ENCODE measurements at regions not wholly inside any gene's neighbourhood (a gene's known extent, or its start where the extent isn't known, plus 50 kb on each side); places are given as distances from the start of the nearest gene placed in this dataset.

GRCh38 chr2:123077101-123077500, 948.0 kb upstream of the CNTNAP5 start:
- ATAC-seq (no peak), FAIRE-seq (no peak), DNase-seq (no peak)
- H3K27me3 ChIP-seq, result no peaks in the 10 kb centered on the region
- H3K27ac ChIP-seq, result no peak overlapping the region
- no peaks in the 10 kb centered on the region for H3K4me1 ChIP-seq
- H3K36me3 ChIP-seq, result no peaks in the 10 kb centered on the region
- intact Hi-C loops (cut with DNase I), result no loop called here
- H3K9me3 ChIP-seq, result no peaks in the 10 kb centered on the region
- 41 to 58% methylated on average over 2 of the region's 2 CpGs for WGBS, 2 donors
- no peak overlapping the region for H3K4me3 ChIP-seq
- TF ChIP-seq, protein P1, sequence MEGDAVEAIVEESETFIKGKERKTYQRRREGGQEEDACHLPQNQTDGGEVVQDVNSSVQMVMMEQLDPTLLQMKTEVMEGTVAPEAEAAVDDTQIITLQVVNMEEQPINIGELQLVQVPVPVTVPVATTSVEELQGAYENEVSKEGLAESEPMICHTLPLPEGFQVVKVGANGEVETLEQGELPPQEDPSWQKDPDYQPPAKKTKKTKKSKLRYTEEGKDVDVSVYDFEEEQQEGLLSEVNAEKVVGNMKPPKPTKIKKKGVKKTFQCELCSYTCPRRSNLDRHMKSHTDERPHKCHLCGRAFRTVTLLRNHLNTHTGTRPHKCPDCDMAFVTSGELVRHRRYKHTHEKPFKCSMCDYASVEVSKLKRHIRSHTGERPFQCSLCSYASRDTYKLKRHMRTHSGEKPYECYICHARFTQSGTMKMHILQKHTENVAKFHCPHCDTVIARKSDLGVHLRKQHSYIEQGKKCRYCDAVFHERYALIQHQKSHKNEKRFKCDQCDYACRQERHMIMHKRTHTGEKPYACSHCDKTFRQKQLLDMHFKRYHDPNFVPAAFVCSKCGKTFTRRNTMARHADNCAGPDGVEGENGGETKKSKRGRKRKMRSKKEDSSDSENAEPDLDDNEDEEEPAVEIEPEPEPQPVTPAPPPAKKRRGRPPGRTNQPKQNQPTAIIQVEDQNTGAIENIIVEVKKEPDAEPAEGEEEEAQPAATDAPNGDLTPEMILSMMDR (IDR thresholded peaks at IDR 0.05), result no peak

GRCh38 chr2:123080331-123080730, 944.8 kb upstream of the CNTNAP5 start:
- DNase-seq (no peak), ATAC-seq (no peak), FAIRE-seq (no peak)
- H3K27ac ChIP-seq, result no peak overlapping the region
- intact Hi-C loops (cut with DNase I), result no loop called here
- WGBS, 2 donors, result 52 to 73% methylated on average over 3 of the region's 3 CpGs
- no peaks in the 10 kb centered on the region for H3K4me1 ChIP-seq
- no peak overlapping the region for H3K4me3 ChIP-seq
- H3K36me3 ChIP-seq, result no peaks in the 10 kb centered on the region
- H3K27me3 ChIP-seq, result no peaks in the 10 kb centered on the region
- TF ChIP-seq, protein P1 (IDR thresholded peaks at IDR 0.05), result no peak
- H3K9me3 ChIP-seq, result no peaks in the 10 kb centered on the region

DNA sequence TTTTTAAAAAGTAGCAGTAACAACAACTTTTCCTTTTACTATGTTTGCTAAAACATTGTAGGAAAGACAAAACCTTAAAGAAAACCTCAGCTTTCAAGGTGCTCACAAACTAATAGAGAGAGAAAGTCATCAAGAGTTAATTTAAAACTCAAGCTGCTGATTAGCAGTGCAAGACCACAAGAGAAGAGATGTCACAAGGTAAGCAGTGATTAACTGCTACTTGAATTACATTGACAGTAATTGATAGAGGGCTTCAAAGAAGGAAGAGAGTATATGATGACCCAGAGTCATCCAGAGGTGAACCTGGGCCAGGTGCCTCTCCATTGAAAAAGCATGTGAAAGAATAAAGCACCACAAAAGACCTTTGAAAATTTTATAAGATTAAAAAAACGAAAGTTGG, 939.6 kb upstream of the CNTNAP5 start:
- TF ChIP-seq, protein P1 (IDR thresholded peaks at IDR 0.05), result no peak
- no peaks in the 10 kb centered on the region for H3K4me1 ChIP-seq
- FAIRE-seq (no peak), DNase-seq (no peak), ATAC-seq (no peak)
- H3K27me3 ChIP-seq, result no peaks in the 10 kb centered on the region
- intact Hi-C loops (cut with DNase I), result no loop called here
- H3K9me3 ChIP-seq, result no peaks in the 10 kb centered on the region
- 14 to 24% methylated on average over 1 of the region's 1 CpG for WGBS, 2 donors
- H3K36me3 ChIP-seq, result no peaks in the 10 kb centered on the region
- no peak overlapping the region for H3K27ac ChIP-seq
- no peak overlapping the region for H3K4me3 ChIP-seq

GRCh38 chr2:123086613-123087385, 938.3 kb upstream of the CNTNAP5 start:
- Histone ChIP-seq H3K9me3 (no peaks in the 10 kb centered on the region), H3K4me1 (no peaks in the 10 kb centered on the region), H3K4me3 (no peak overlapping the region), H3K36me3 (no peaks in the 10 kb centered on the region), H3K27me3 (no peaks in the 10 kb centered on the region), H3K27ac (no peak overlapping the region)
- no peak for DNase-seq
- 35 to 41% methylated on average over 6 of the region's 6 CpGs for WGBS, 2 donors
- intact Hi-C loops (cut with DNase I), result no loop called here
- TF ChIP-seq, protein P1 (IDR thresholded peaks at IDR 0.05), result no peak
- no peak for FAIRE-seq
- ATAC-seq, result no peak

DNA sequence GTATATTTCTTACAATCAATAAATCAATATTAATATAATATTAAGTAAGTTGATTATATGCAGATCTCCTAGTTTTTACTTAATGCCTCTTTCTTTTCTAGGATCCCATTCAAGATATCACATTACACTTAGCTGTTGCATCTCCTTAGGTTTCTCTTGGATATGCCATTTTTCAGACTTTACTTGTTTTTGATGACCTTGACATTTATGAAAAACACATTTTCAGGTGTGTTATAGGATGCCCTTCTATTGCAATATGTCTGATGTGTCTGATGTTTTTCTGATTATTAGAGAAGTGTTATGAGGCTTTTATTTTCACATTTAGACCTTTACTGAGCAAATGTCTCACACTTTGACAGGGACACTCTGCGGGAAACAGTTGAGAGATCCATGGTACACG, 933.6 kb upstream of the CNTNAP5 start:
- WGBS, 2 donors, result 90 to 96% methylated on average over 2 of the region's 2 CpGs
- Histone ChIP-seq H3K4me3 (no peak overlapping the region), H3K4me1 (no peaks in the 10 kb centered on the region), H3K36me3 (no peaks in the 10 kb centered on the region), H3K27me3 (no peaks in the 10 kb centered on the region), H3K9me3 (no peaks in the 10 kb centered on the region), H3K27ac (no peak overlapping the region)
- intact Hi-C loops (cut with DNase I), result no loop called here
- no peak for ATAC-seq
- DNase-seq, result no peak
- TF ChIP-seq, protein P1 (IDR thresholded peaks at IDR 0.05), result no peak
- no peak for FAIRE-seq
